Heart left ventricle (tissue), 16 donors: ENCODE measurements at regions not wholly inside any gene's neighbourhood (a gene's known extent, or its start where the extent isn't known, plus 50 kb on each side); places are given as distances from the start of the nearest gene placed in this dataset.

Experiments used
- ATAC-seq, 4 donors: fragments of 200-7000 bp; cut with Tn5 transposase; one replicate each; pipeline ENCODE4 v1.9.1; 2020 to 2022; ENCODE audit warnings: moderate library complexity in 4 of 4, mild to moderate bottlenecking in 3 of 4, moderate number of reproducible peaks in 1 of 4
- DNase-seq, 5 donors: peaks; one replicate each; pipeline ENCODE4 v3.0.0-alpha.2; 2020
- H3K27ac ChIP-seq, 12 donors: fragments of 200-600 bp; sonication (generic) in 4 of 12; one replicate each; pipeline versions ENCODE4 v1.5.0 to v1.8.0; 2016 to 2022; ENCODE audit warnings: mild to moderate bottlenecking in 2 of 12
- H3K27me3 ChIP-seq, 9 donors: fragments of 200-600 bp; sonication (generic) in 2 of 9; one replicate each; pipeline versions ENCODE4 v1.5.1 to v1.8.0; 2016 to 2022; ENCODE audit warnings: mild to moderate bottlenecking in 3 of 9
- H3K36me3 ChIP-seq, 9 donors: fragments of 200-600 bp; sonication (generic) in 2 of 9; one replicate each; pipeline versions ENCODE4 v1.5.0 to v1.8.0; 2018 to 2022; ENCODE audit warnings: mild to moderate bottlenecking in 2 of 9
- H3K4me1 ChIP-seq, 12 donors: fragments of 200-600 bp; sonication (generic) in 4 of 12; one replicate each; pipeline versions ENCODE4 v1.5.0 to v1.8.0; 2016 to 2022; ENCODE audit warnings: mild to moderate bottlenecking in 3 of 12
- H3K4me3 ChIP-seq, 12 donors: fragments of 200-600 bp; sonication (generic) in 4 of 12; one replicate each; pipeline versions ENCODE4 v1.5.0 to v1.8.0; 2017 to 2022; ENCODE audit warnings: mild to moderate bottlenecking in 9 of 12, moderate library complexity in 4 of 12
- H3K9me3 ChIP-seq, 12 donors: fragments of 200-600 bp; sonication (generic) in 4 of 12; one replicate each; pipeline versions ENCODE4 v1.5.0 to v1.8.0; 2016 to 2022; ENCODE audit warnings: mild to moderate bottlenecking in 1 of 12
- POLR2A ChIP-seq, 2 donors: fragments of 450-650 bp; IDR thresholded peaks; one replicate each; pipeline ENCODE4 v1.6.1; 2017; ENCODE audit warnings: antibody characterized with exemption in 2 of 2, mild to moderate bottlenecking in 2 of 2, moderate library complexity in 2 of 2
- WGBS, 4 donors: extraction: QIAGEN DNeasy Blood & Tissue Kit in 2 of 4; methylation state at CpG; one replicate each; pipeline versions ENCODE4 v1.1.5 to v1.1.7; 2013 to 2018; 5-methylcytosine and 5-hydroxymethylcytosine counted together
- intact Hi-C, 10 donors: fragments of 100-400 bp; cut with DNase I; formaldehyde crosslinking; loops; one replicate each; pipeline versions ENCODE4 v1.11.1 to v1.14.2; 2022
- TF ChIP-seq, protein P1 (sequence below), 12 donors: fragments of 200-600 bp; sonication (generic) in 4 of 12; IDR thresholded peaks; one replicate each; pipeline versions ENCODE4 v1.5.0 to v1.8.0; 2018 to 2022; ENCODE audit warnings: antibody characterized with exemption in 12 of 12, mild to moderate bottlenecking in 5 of 12
- donor health status: ischemic (EF 13 %, LVEDD 7.1; RV severe dilation, severe dysfunction).
- donor health status: healthy with polysubstance abuse.
- donor health status: DM: no; HTN: yes; CAD: no.
- donor health status: DM: no; HTN: no; CAD: no.
- donor health status: ischemic (EF 25% LVEDD 6.9; RV normal size, moderate dysfunction).
- donor health status: ischemic (EF 25% LVEDD 5.7; RV mildly dilated, moderate dysfunction).
- donor health status: healthy.
- donor health status: DM: yes; HTN: yes; CAD: no.
- donor health status: ischemic (EF 35%, LVEDD 5.7; RV mildly dilated, moderate dysfunction).
- donor health status: nonischemic (EF 11% LVEDD 7.7; RV severe dilation, severe dysfunction).
- donor health status: DM: yes; HTN: yes; CAD: no.
- donor health status: PGD.
- donor health status: ischemic (EF 29% LVEDD 5.4; RV normal size, mild dysfunction).
- donor health status: nonischemic (EF 23%, LVEDD 6.1; RV moderate dilation, normal function).

- H3K4me3 ChIP-seq = no peak overlapping the region
- peaks cover 0 to 6% (median 0%) of the 10 kb centered on the region in 12 donors for H3K4me1 ChIP-seq
- H3K27me3 ChIP-seq = peaks cover 0 to 28% (median 4%) of the 10 kb centered on the region in 9 donors
- no peaks in the 10 kb centered on the region for H3K36me3 ChIP-seq
- no peak for DNase-seq
- 83 to 88% (median 85%) methylated on average over 2 of the region's 2 CpGs for WGBS, 4 donors
- no peaks in the 10 kb centered on the region for H3K9me3 ChIP-seq
- no peak overlapping the region for H3K27ac ChIP-seq
- TF ChIP-seq POLR2A (IDR thresholded peaks at IDR 0.05) = no peak
- TF ChIP-seq, protein P1, sequence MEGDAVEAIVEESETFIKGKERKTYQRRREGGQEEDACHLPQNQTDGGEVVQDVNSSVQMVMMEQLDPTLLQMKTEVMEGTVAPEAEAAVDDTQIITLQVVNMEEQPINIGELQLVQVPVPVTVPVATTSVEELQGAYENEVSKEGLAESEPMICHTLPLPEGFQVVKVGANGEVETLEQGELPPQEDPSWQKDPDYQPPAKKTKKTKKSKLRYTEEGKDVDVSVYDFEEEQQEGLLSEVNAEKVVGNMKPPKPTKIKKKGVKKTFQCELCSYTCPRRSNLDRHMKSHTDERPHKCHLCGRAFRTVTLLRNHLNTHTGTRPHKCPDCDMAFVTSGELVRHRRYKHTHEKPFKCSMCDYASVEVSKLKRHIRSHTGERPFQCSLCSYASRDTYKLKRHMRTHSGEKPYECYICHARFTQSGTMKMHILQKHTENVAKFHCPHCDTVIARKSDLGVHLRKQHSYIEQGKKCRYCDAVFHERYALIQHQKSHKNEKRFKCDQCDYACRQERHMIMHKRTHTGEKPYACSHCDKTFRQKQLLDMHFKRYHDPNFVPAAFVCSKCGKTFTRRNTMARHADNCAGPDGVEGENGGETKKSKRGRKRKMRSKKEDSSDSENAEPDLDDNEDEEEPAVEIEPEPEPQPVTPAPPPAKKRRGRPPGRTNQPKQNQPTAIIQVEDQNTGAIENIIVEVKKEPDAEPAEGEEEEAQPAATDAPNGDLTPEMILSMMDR (IDR thresholded peaks at IDR 0.05) = no peak
- intact Hi-C loops = loop anchor here in 8 of 10 donors (5.0 to 10.0 kb wide), 10 partner anchors 268 to 1150 kb away; partner anchors contain the start of genes PTPRU (in 2 of the 8) and MECR (in 1 of the 8)
- ATAC-seq = no peak
These were observed 340.9 kb downstream of the MATN1 start for GRCh38 chr1:30382496-30382895.

- H3K27me3 ChIP-seq = peaks cover 0 to 31% (median 4%) of the 10 kb centered on the region in 9 donors
- intact Hi-C loops = loop anchor here in 9 of 10 donors (2.0 to 10.0 kb wide), 11 partner anchors 267 to 1150 kb away; partner anchors contain the start of genes PTPRU (in 6 of the 9) and MECR (in 1 of the 9)
- DNase-seq (no peak), ATAC-seq (no peak)
- H3K4me1 ChIP-seq = peaks cover 0 to 6% (median 0%) of the 10 kb centered on the region in 12 donors
- WGBS, 4 donors = 59 to 77% (median 71%) methylated on average over 2 to 7 of the region's 7 CpGs
- no peak overlapping the region for H3K27ac ChIP-seq
- no peak for TF ChIP-seq POLR2A (IDR thresholded peaks at IDR 0.05)
- TF ChIP-seq, protein P1 (IDR thresholded peaks at IDR 0.05) = no peak
- H3K9me3 ChIP-seq = no peaks in the 10 kb centered on the region
- no peak overlapping the region for H3K4me3 ChIP-seq
- H3K36me3 ChIP-seq = no peaks in the 10 kb centered on the region
These were observed 341.6 kb downstream of the MATN1 start for GRCh38 chr1:30381671-30382365.

DNA sequence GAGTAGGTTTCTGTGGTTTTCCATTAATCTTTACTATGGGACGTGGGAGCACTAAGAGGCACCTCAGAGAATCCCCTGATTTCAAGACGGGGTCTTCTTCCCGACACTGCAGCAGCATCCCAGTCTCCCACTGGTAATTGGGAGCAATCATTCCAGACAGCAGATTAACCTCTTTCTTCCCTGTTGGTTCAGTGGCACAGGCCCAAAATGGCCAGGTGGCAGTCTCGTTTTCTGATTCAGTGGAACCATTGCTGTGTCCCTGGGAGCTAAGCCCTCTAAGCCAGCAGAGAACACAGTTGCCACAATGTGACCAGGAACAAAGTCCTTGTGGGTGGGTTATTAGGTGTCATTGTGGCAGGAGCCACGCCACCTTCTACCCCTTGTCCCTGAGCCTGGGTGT lies 342.1 kb downstream of the MATN1 start:
- intact Hi-C loops = loop anchor here in 9 of 10 donors (2.0 to 10.0 kb wide), 11 partner anchors 266 to 1149 kb away; partner anchors contain the start of genes PTPRU (in 6 of the 9) and MECR (in 1 of the 9)
- H3K27me3 ChIP-seq = peaks cover 0 to 31% (median 4%) of the 10 kb centered on the region in 9 donors

DNA sequence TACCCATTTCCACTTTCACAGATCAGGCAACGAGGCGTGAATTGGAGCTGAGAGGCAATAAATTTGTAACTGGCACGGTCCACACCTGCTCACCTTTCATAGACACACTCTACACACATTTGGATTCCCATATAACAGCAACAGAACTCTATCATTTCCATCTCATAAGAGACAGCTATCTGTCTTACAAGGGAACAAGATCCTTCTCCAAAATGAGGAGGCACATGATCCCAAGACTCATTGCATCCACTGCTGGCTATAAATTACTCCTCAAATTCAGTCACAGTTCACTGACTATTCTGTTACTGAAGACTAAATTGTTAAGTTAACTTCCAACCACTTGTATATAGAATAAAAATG lies 342.8 kb downstream of the MATN1 start:
- peaks cover 0 to 6% (median 0%) of the 10 kb centered on the region in 12 donors for H3K4me1 ChIP-seq
- no peak overlapping the region for H3K4me3 ChIP-seq
- no peaks in the 10 kb centered on the region for H3K36me3 ChIP-seq
- WGBS, 4 donors = 0 to 2% (median 2%) methylated on average over 3 of the region's 3 CpGs
- TF ChIP-seq, protein P1 (IDR thresholded peaks at IDR 0.05) = no peak
- TF ChIP-seq POLR2A (IDR thresholded peaks at IDR 0.05) = no peak
- ATAC-seq (no peak), DNase-seq (no peak)
- no peak overlapping the region for H3K27ac ChIP-seq
- intact Hi-C loops = loop anchor here in 9 of 10 donors (1.0 to 10.0 kb wide), 12 partner anchors 266 to 1148 kb away; partner anchors contain the start of genes PTPRU (in 7 of the 9) and MECR (in 1 of the 9)
- H3K27me3 ChIP-seq = peaks cover 0 to 31% (median 4%) of the 10 kb centered on the region in 9 donors
- no peaks in the 10 kb centered on the region for H3K9me3 ChIP-seq

More for the DNA sequence above, 342.1 kb downstream of the MATN1 start:
- WGBS, 4 donors = 70 to 73% (median 70%) methylated on average over 4 to 5 of the region's 5 CpGs
- Histone ChIP-seq H3K9me3 (no peaks in the 10 kb centered on the region), H3K27ac (no peak overlapping the region), H3K4me1 (peaks cover 0 to 6% (median 0%) of the 10 kb centered on the region in 12 donors), H3K4me3 (no peak overlapping the region), H3K36me3 (no peaks in the 10 kb centered on the region)
- TF ChIP-seq, protein P1 (IDR thresholded peaks at IDR 0.05) = no peak
- no peak for TF ChIP-seq POLR2A (IDR thresholded peaks at IDR 0.05)
- DNase-seq (no peak), ATAC-seq (no peak)
